WTC11 (cell line): ENCODE measurements at regions not wholly inside any gene's neighbourhood (a gene's known extent, or its start where the extent isn't known, plus 50 kb on each side); places are given as distances from the start of the nearest gene placed in this dataset.

ENCODE experiments used
- ATAC-seq: fragments of 200-7000 bp; cut with Tn5 transposase; 2 replicates; pipeline ENCODE4 v1.10.0; 2021; ENCODE audit warnings: mild to moderate bottlenecking, moderate library complexity
- CTCF ChIA-PET: fragments of 300-600 bp; sonication (Branson Sonifier 250); formaldehyde crosslinking; loops from one replicate; lab custom pipeline; 2021; ENCODE audit warnings: antibody characterized with exemption; lab: Charles Lee
- POLR2A ChIA-PET: fragments of 350-600 bp; sonication (Branson Sonifier 250); formaldehyde crosslinking; loops from one replicate; lab custom pipeline; 2021; ENCODE audit warnings: antibody characterized with exemption; lab: Charles Lee
- DNase-seq: peaks from one replicate; pipeline ENCODE4 v3.0.0; 2021; ENCODE audit warnings: low spot score
- H3K27ac Mint-ChIP-seq: 2 replicates; pipeline ENCODE4 v1.8.0; 2021; ENCODE audit warnings: mixed read lengths
- H3K27me3 Mint-ChIP-seq: 2 replicates; pipeline ENCODE4 v1.8.0; 2021; ENCODE audit warnings: low read depth, mild to moderate bottlenecking, moderate library complexity, mixed read lengths
- H3K36me3 Mint-ChIP-seq: 2 replicates; pipeline ENCODE4 v1.8.0; 2021; ENCODE audit warnings: mixed read lengths
- H3K4me1 Mint-ChIP-seq: 2 replicates; pipeline ENCODE4 v1.8.0; 2022; ENCODE audit warnings: mixed read lengths
- H3K4me3 Mint-ChIP-seq: 2 replicates; pipeline ENCODE4 v1.8.0; 2021; ENCODE audit warnings: mild to moderate bottlenecking, moderate library complexity, mixed read lengths
- H3K9me3 Mint-ChIP-seq: 2 replicates; pipeline ENCODE4 v1.8.0; 2021; ENCODE audit warnings: mixed read lengths
- ATF1 ChIP-seq: sonication (generic); formaldehyde crosslinking; IDR thresholded peaks from 2 replicates; pipeline ENCODE4 v1.8.1; 2023; ENCODE audit warnings: mild to moderate bottlenecking, moderate library complexity, missing genetic modification reagents
- FOXJ3 ChIP-seq: sonication (generic); formaldehyde crosslinking; IDR thresholded peaks from 2 replicates; pipeline ENCODE4 v1.9.0; 2021; ENCODE audit warnings: missing genetic modification reagents, mild to moderate bottlenecking, borderline replicate concordance
- GRHL2 ChIP-seq: fragments of 250-450 bp; sonication (Bioruptor Pico); IDR thresholded peaks from 2 replicates; pipeline ENCODE4 v1.8.0; 2022; ENCODE audit warnings: mild to moderate bottlenecking, moderate library complexity; ENCODE audit not compliant: insufficient replicate concordance, severe bottlenecking
- GTF2I ChIP-seq: fragments of 250-450 bp; sonication (Bioruptor Pico); conservative IDR thresholded peaks from 2 replicates; pipeline ENCODE4 v1.4.0; 2021; ENCODE audit warnings: mild to moderate bottlenecking
- HMGA2 ChIP-seq: fragments of 250-450 bp; sonication (Bioruptor Pico); IDR thresholded peaks from 2 replicates; pipeline ENCODE4 v1.4.0; 2021; ENCODE audit warnings: mild to moderate bottlenecking, moderate library complexity
- KAT7 ChIP-seq: sonication (generic); formaldehyde crosslinking; IDR thresholded peaks from 2 replicates; pipeline ENCODE4 v1.8.1; 2023; ENCODE audit warnings: missing genetic modification reagents, mild to moderate bottlenecking, borderline replicate concordance
- NFYB ChIP-seq: sonication (generic); formaldehyde crosslinking; conservative IDR thresholded peaks from 2 replicates; pipeline ENCODE4 v1.8.0; 2022; ENCODE audit warnings: low read depth, missing genetic modification reagents
- NR2C2 ChIP-seq: sonication (generic); formaldehyde crosslinking; IDR thresholded peaks from 2 replicates; pipeline ENCODE4 v1.8.0; 2022; ENCODE audit warnings: mild to moderate bottlenecking, missing genetic modification reagents
- NR3C1 ChIP-seq: sonication (generic); formaldehyde crosslinking; conservative IDR thresholded peaks from 2 replicates; pipeline ENCODE4 v1.8.1; 2023; ENCODE audit warnings: low read depth, mild to moderate bottlenecking, missing genetic modification reagents
- SMAD4 ChIP-seq: sonication (generic); formaldehyde crosslinking; IDR thresholded peaks from 2 replicates; pipeline ENCODE4 v1.8.0; 2022; ENCODE audit warnings: mild to moderate bottlenecking, missing genetic modification reagents
- SP1 ChIP-seq: sonication (generic); formaldehyde crosslinking; conservative IDR thresholded peaks from 2 replicates; pipeline ENCODE4 v1.8.1; 2022; ENCODE audit warnings: missing genetic modification reagents
- TCF7 ChIP-seq: sonication (generic); formaldehyde crosslinking; IDR thresholded peaks from 2 replicates; pipeline ENCODE4 v1.8.0; 2022; ENCODE audit warnings: mild to moderate bottlenecking, low read depth, missing genetic modification reagents, moderate library complexity
- TEAD1 ChIP-seq: sonication (generic); formaldehyde crosslinking; IDR thresholded peaks from 2 replicates; pipeline ENCODE4 v1.8.0; 2022; ENCODE audit warnings: mild to moderate bottlenecking, missing genetic modification reagents
- ZBTB21 ChIP-seq: sonication (generic); formaldehyde crosslinking; IDR thresholded peaks from 2 replicates; pipeline ENCODE4 v1.8.1; 2023; ENCODE audit warnings: mild to moderate bottlenecking, missing genetic modification reagents, borderline replicate concordance
- ZNF121 ChIP-seq: sonication (generic); formaldehyde crosslinking; IDR thresholded peaks from 2 replicates; pipeline ENCODE4 v1.8.0; 2023; ENCODE audit warnings: missing genetic modification reagents
- ZNF232 ChIP-seq: sonication (generic); formaldehyde crosslinking; IDR thresholded peaks from 2 replicates; pipeline ENCODE4 v1.8.0; 2022; ENCODE audit warnings: mild to moderate bottlenecking, missing genetic modification reagents
- ZNF671 ChIP-seq: fragments of 250-450 bp; sonication (Bioruptor Pico); IDR thresholded peaks from 2 replicates; pipeline ENCODE4 v1.8.0; 2021; ENCODE audit warnings: mild to moderate bottlenecking
- TF ChIP-seq, protein P1 (sequence below): sonication (generic); formaldehyde crosslinking; IDR thresholded peaks from 2 replicates; pipeline ENCODE4 v1.8.0; 2023; ENCODE audit warnings: missing genetic modification reagents, mild to moderate bottlenecking, borderline replicate concordance
- TF ChIP-seq, protein P2 (sequence below): fragments of 250-450 bp; sonication (Bioruptor Pico); IDR thresholded peaks from 2 replicates; pipeline ENCODE4 v1.9.0; 2021; ENCODE audit warnings: moderate library complexity, mild to moderate bottlenecking, inconsistent platforms, borderline replicate concordance
- TF ChIP-seq, protein P3 (sequence below): fragments of 250-450 bp; sonication (Bioruptor Pico); IDR thresholded peaks from 2 replicates; pipeline ENCODE4 v1.8.0; 2021; ENCODE audit warnings: mild to moderate bottlenecking
- TF ChIP-seq, protein P4 (sequence below): fragments of 250-450 bp; sonication (Bioruptor Pico); IDR thresholded peaks from 2 replicates; pipeline ENCODE4 v2.1.2; 2022; ENCODE audit warnings: mild to moderate bottlenecking, moderate library complexity
- TF ChIP-seq, protein P5 (sequence below): sonication (generic); formaldehyde crosslinking; IDR thresholded peaks from 2 replicates; pipeline ENCODE4 v1.8.0; 2022; ENCODE audit warnings: missing genetic modification reagents

DNA sequence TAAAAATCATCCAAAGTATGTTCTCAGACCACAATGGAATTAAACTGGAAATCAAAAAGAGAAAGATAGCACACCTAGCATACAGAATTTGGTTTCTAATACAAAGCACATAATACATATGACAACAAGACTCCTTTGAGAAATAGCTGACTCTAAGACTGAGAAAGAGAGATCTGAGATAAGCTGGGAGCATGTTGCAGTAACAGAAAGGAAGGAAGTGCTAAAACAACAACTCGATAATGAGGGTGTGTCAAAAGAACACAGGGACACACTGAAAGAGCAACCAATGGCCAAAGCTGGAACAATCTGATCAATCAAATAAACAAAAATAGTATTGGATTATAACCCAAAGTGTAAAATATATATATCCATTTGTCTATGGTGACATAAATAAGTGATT lies 586.6 kb downstream of the C4orf33 start:
- ATAC-seq = no peak

DNA sequence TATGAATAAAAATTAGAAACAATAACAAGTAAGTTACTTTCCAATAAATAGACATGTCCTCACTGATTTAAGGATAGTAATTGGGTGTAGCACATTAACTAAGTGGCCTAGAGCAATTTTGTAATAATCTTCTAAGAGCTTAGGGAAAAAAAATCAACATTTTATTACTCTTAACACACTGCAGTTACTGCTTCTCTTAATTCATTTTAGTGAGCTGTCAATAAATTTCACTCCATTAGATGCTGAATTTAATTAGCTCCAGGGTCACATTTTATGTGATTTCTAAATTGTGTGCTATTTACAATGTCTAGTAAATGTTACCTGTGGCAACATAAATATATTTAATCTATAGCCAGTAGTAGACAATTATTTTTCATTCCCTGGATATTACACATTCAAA lies 612.0 kb downstream of the C4orf33 start:
- ChIA-PET POLR2A (no interaction called here), CTCF (no interaction called here)
- Mint-ChIP-seq H3K4me3 (no peak overlapping the region), H3K9me3 (no peaks in the 10 kb centered on the region), H3K27ac (no peak overlapping the region), H3K36me3 (no peaks in the 10 kb centered on the region), H3K4me1 (peaks cover 38% of the 10 kb centered on the region), H3K27me3 (no peaks in the 10 kb centered on the region)
- ATAC-seq (no peak), DNase-seq (no peak)
- TF ChIP-seq ATF1 = no peak

More for the DNA sequence above, 586.6 kb downstream of the C4orf33 start:
- H3K9me3 Mint-ChIP-seq = peaks cover 18% of the 10 kb centered on the region
- H3K27me3 Mint-ChIP-seq = peaks cover 2% of the 10 kb centered on the region; the same call in 1 of the 2 replicates
- H3K4me1 Mint-ChIP-seq = no peaks in the 10 kb centered on the region
- peaks cover 12% of the 10 kb centered on the region for H3K36me3 Mint-ChIP-seq
- no peak for TF ChIP-seq ZNF232
- no peak for TF ChIP-seq SP1
- no peak for TF ChIP-seq NFYB
- no peak for TF ChIP-seq FOXJ3 (CRISPR knock-in tag)
- no peak for TF ChIP-seq KAT7 (CRISPR knock-in tag)
- H3K4me3 Mint-ChIP-seq = no peak overlapping the region
- ChIA-PET CTCF (no interaction called here), POLR2A (no interaction called here)
- DNase-seq = no peak
- H3K27ac Mint-ChIP-seq = no peak overlapping the region

DNA sequence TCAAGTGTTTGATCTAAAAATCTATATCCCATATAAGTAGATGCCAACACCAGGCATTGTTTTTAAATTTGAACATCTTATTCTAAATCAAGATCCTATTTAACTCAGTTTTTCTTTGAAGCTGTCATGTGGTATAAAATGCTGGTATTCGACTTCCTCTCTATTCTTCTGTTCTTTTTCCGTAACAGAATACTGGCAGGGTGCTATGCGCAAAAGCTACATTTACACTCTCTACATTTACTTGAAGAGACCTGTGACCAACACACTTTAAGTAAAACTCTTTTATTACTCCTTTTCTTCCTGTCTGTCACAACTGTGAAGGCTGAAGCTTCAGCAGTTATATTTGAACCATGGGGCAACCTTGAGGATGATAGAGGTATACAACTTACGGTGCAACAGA lies 612.8 kb downstream of the C4orf33 start:
- CTCF ChIA-PET = no interaction called here
- TF ChIP-seq NFYB (no peak), ZNF121 (CRISPR knock-in tag) (no peak), ZNF671 (no peak), GTF2I (CRISPR knock-in tag) (no peak), GRHL2 (CRISPR knock-in tag) (no peak), SMAD4 (CRISPR knock-in tag) (no peak), NR2C2 (no peak), TEAD1 (CRISPR knock-in tag) (no peak), ZNF232 (no peak), HMGA2 (CRISPR knock-in tag) (no peak), NR3C1 (CRISPR knock-in tag) (no peak), TCF7 (no peak), ZBTB21 (CRISPR knock-in tag) (no peak)
- TF ChIP-seq, protein P1, sequence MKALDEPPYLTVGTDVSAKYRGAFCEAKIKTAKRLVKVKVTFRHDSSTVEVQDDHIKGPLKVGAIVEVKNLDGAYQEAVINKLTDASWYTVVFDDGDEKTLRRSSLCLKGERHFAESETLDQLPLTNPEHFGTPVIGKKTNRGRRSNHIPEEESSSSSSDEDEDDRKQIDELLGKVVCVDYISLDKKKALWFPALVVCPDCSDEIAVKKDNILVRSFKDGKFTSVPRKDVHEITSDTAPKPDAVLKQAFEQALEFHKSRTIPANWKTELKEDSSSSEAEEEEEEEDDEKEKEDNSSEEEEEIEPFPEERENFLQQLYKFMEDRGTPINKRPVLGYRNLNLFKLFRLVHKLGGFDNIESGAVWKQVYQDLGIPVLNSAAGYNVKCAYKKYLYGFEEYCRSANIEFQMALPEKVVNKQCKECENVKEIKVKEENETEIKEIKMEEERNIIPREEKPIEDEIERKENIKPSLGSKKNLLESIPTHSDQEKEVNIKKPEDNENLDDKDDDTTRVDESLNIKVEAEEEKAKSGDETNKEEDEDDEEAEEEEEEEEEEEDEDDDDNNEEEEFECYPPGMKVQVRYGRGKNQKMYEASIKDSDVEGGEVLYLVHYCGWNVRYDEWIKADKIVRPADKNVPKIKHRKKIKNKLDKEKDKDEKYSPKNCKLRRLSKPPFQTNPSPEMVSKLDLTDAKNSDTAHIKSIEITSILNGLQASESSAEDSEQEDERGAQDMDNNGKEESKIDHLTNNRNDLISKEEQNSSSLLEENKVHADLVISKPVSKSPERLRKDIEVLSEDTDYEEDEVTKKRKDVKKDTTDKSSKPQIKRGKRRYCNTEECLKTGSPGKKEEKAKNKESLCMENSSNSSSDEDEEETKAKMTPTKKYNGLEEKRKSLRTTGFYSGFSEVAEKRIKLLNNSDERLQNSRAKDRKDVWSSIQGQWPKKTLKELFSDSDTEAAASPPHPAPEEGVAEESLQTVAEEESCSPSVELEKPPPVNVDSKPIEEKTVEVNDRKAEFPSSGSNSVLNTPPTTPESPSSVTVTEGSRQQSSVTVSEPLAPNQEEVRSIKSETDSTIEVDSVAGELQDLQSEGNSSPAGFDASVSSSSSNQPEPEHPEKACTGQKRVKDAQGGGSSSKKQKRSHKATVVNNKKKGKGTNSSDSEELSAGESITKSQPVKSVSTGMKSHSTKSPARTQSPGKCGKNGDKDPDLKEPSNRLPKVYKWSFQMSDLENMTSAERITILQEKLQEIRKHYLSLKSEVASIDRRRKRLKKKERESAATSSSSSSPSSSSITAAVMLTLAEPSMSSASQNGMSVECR (CRISPR knock-in tag) = no peak
- TF ChIP-seq, protein P2, sequence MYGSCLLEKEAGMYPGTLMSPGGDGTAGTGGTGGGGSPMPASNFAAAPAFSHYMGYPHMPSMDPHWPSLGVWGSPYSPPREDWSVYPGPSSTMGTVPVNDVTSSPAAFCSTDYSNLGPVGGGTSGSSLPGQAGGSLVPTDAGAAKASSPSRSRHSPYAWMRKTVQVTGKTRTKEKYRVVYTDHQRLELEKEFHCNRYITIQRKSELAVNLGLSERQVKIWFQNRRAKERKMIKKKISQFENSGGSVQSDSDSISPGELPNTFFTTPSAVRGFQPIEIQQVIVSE (CRISPR knock-in tag) = no peak
- TF ChIP-seq, protein P3, sequence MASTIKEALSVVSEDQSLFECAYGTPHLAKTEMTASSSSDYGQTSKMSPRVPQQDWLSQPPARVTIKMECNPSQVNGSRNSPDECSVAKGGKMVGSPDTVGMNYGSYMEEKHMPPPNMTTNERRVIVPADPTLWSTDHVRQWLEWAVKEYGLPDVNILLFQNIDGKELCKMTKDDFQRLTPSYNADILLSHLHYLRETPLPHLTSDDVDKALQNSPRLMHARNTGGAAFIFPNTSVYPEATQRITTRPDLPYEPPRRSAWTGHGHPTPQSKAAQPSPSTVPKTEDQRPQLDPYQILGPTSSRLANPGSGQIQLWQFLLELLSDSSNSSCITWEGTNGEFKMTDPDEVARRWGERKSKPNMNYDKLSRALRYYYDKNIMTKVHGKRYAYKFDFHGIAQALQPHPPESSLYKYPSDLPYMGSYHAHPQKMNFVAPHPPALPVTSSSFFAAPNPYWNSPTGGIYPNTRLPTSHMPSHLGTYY (CRISPR knock-in tag) = no peak
- TF ChIP-seq, protein P4, sequence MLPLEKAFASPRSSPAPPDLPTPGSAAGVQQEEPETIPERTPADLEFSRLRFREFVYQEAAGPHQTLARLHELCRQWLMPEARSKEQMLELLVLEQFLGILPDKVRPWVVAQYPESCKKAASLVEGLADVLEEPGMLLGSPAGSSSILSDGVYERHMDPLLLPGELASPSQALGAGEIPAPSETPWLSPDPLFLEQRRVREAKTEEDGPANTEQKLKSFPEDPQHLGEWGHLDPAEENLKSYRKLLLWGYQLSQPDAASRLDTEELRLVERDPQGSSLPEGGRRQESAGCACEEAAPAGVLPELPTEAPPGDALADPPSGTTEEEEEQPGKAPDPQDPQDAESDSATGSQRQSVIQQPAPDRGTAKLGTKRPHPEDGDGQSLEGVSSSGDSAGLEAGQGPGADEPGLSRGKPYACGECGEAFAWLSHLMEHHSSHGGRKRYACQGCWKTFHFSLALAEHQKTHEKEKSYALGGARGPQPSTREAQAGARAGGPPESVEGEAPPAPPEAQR (CRISPR knock-in tag) = no peak
- TF ChIP-seq, protein P5, sequence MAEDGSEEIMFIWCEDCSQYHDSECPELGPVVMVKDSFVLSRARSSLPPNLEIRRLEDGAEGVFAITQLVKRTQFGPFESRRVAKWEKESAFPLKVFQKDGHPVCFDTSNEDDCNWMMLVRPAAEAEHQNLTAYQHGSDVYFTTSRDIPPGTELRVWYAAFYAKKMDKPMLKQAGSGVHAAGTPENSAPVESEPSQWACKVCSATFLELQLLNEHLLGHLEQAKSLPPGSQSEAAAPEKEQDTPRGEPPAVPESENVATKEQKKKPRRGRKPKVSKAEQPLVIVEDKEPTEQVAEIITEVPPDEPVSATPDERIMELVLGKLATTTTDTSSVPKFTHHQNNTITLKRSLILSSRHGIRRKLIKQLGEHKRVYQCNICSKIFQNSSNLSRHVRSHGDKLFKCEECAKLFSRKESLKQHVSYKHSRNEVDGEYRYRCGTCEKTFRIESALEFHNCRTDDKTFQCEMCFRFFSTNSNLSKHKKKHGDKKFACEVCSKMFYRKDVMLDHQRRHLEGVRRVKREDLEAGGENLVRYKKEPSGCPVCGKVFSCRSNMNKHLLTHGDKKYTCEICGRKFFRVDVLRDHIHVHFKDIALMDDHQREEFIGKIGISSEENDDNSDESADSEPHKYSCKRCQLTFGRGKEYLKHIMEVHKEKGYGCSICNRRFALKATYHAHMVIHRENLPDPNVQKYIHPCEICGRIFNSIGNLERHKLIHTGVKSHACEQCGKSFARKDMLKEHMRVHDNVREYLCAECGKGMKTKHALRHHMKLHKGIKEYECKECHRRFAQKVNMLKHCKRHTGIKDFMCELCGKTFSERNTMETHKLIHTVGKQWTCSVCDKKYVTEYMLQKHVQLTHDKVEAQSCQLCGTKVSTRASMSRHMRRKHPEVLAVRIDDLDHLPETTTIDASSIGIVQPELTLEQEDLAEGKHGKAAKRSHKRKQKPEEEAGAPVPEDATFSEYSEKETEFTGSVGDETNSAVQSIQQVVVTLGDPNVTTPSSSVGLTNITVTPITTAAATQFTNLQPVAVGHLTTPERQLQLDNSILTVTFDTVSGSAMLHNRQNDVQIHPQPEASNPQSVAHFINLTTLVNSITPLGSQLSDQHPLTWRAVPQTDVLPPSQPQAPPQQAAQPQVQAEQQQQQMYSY = no peak

More for the DNA sequence above, 612.8 kb downstream of the C4orf33 start:
- Mint-ChIP-seq H3K9me3 (no peaks in the 10 kb centered on the region), H3K4me1 (peaks cover 38% of the 10 kb centered on the region), H3K4me3 (no peak overlapping the region), H3K27ac (peak overlapping the region; percentile 25; the same call in 1 of the 2 replicates), H3K36me3 (no peaks in the 10 kb centered on the region), H3K27me3 (no peaks in the 10 kb centered on the region)
- DNase-seq = no peak
- POLR2A ChIA-PET = no interaction called here
- no peak for ATAC-seq
